WTC11 (cell line): ENCODE measurements at regions not wholly inside any gene's neighbourhood (a gene's known extent, or its start where the extent isn't known, plus 50 kb on each side); places are given as distances from the start of the nearest gene placed in this dataset.

Experiments
- AFF4 ChIP-seq: sonication (generic); formaldehyde crosslinking; IDR thresholded peaks from 2 replicates; pipeline ENCODE4 v1.8.1; 2023; ENCODE audit warnings: mild to moderate bottlenecking, missing genetic modification reagents, borderline replicate concordance
- ATF2 ChIP-seq: sonication (generic); formaldehyde crosslinking; IDR thresholded peaks from 2 replicates; pipeline ENCODE4 v1.8.1; 2022; ENCODE audit warnings: low read depth, missing genetic modification reagents, borderline replicate concordance
- CTCF ChIP-seq: fragments of 200-600 bp; IDR thresholded peaks from 2 replicates; pipeline ENCODE4 v1.8.0; 2022; ENCODE audit warnings: antibody characterized with exemption
- E2F5 ChIP-seq: sonication (generic); formaldehyde crosslinking; IDR thresholded peaks from 2 replicates; pipeline ENCODE4 v1.8.1; 2022; ENCODE audit warnings: mild to moderate bottlenecking, moderate library complexity, missing genetic modification reagents
- JUN ChIP-seq: sonication (generic); formaldehyde crosslinking; IDR thresholded peaks from 2 replicates; pipeline ENCODE4 v1.8.0; 2023; ENCODE audit warnings: mild to moderate bottlenecking, missing genetic modification reagents
- NFE2L1 ChIP-seq: sonication (generic); formaldehyde crosslinking; IDR thresholded peaks from 2 replicates; pipeline ENCODE4 v1.8.1; 2023; ENCODE audit warnings: missing genetic modification reagents
- NR3C1 ChIP-seq: sonication (generic); formaldehyde crosslinking; conservative IDR thresholded peaks from 2 replicates; pipeline ENCODE4 v1.8.1; 2023; ENCODE audit warnings: low read depth, mild to moderate bottlenecking, missing genetic modification reagents
- PREB ChIP-seq: sonication (generic); formaldehyde crosslinking; IDR thresholded peaks from 2 replicates; pipeline ENCODE4 v1.8.1; 2022; ENCODE audit warnings: mild to moderate bottlenecking, missing genetic modification reagents, moderate library complexity, borderline replicate concordance
- SMAD4 ChIP-seq: sonication (generic); formaldehyde crosslinking; IDR thresholded peaks from 2 replicates; pipeline ENCODE4 v1.8.0; 2022; ENCODE audit warnings: mild to moderate bottlenecking, missing genetic modification reagents
- USF1 ChIP-seq: sonication (generic); formaldehyde crosslinking; IDR thresholded peaks from 2 replicates; pipeline ENCODE4 v1.8.0; 2022; ENCODE audit warnings: mild to moderate bottlenecking, missing genetic modification reagents
- ZBTB21 ChIP-seq: sonication (generic); formaldehyde crosslinking; IDR thresholded peaks from 2 replicates; pipeline ENCODE4 v1.8.1; 2023; ENCODE audit warnings: mild to moderate bottlenecking, missing genetic modification reagents, borderline replicate concordance
- ZNF317 ChIP-seq: sonication (generic); formaldehyde crosslinking; IDR thresholded peaks from 2 replicates; pipeline ENCODE4 v1.8.1; 2023; ENCODE audit warnings: low read depth, mild to moderate bottlenecking, moderate library complexity, missing genetic modification reagents, borderline replicate concordance

GRCh38 chr10:131452926-131453720, 141.6 kb upstream of the TCERG1L start:
- no peak for TF ChIP-seq CTCF
- TF ChIP-seq E2F5: no peak
- TF ChIP-seq AFF4 (CRISPR knock-in tag): no peak
- TF ChIP-seq PREB: no peak
- TF ChIP-seq NFE2L1 (CRISPR knock-in tag): no peak
- no peak for TF ChIP-seq SMAD4 (CRISPR knock-in tag)
- no peak for TF ChIP-seq NR3C1 (CRISPR knock-in tag)
- no peak for TF ChIP-seq ATF2 (CRISPR knock-in tag)
- TF ChIP-seq ZBTB21: no peak
- TF ChIP-seq JUN (CRISPR knock-in tag): no peak
- TF ChIP-seq USF1 (CRISPR knock-in tag): no peak
- TF ChIP-seq ZNF317: no peak
